ENCODE measurements at regions not wholly inside any gene's neighbourhood (a gene's known extent, or its start where the extent isn't known, plus 50 kb on each side); places are given as distances from the start of the nearest gene placed in this dataset.

DNA sequence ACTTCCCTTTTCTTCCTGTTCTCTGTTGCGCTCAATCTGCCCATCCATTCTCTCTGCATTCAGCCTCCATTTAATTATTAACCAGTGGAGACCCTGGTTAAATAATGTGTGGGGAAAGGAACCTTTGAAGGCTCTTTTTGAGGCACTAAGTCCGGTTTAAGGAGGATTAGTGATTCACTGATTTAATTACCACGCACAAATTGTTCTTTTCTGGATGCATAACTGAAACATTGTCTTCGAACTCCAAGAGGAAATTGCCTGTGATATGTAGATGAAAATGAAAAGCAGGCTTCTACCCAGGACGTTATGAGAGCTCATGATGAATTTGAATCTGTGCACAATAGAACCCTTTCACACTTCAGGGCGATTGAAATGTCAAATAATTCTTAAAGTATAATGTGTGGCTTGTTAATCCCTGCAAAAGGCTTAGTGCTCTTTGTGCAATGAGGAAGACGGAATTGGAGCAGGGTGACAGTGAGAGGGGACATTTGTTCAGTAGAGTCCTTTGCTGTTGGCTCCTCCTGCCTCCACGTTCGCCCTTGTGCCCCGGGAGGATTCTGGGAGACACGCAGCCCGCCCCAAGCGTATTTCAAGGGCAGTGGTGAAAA, 51.1 kb upstream of the ZNF236 start:
- DNase-seq, result no peak

DNA sequence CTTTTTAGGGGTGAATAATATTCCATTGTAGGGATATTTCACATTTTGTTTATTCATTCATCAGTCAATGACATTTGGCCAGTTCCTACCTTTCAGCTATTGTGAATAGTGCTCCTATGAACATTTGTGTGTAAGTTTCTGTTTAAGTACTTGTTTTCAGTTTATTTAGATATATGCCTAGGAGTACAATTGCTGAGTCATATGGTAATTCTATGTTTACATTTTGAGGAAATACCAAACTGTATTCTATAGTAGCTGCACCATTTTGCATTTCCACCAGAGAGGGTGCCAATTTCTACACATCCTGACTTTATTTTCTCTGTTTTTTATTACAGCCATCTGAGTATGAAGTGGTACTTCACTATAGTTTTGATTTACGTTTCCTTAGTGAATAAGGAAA, 54.4 kb upstream of the ZNF236 start:
- DNase-seq, result no peak

DNA sequence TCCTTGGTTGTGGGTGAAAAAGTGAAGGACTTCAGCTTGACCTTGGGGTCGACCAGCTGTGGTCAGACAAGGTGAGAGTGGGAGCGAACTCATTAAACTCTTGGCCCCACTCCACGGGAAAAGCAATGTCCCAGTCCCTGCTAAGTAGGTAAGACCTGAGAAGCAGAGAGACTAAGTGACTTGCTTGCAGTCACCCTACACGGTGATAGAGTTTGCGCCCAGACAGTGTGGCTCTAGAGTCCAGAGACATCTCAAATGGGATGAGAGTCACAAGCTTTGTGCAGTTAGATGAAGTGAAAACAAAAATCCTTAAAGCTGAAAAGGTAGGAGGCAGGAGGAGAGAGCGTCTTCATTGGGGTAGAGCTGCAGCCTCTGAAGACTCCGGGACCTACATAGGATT, 55.9 kb upstream of the ZNF236 start:
- DNase-seq, result no peak

DNA sequence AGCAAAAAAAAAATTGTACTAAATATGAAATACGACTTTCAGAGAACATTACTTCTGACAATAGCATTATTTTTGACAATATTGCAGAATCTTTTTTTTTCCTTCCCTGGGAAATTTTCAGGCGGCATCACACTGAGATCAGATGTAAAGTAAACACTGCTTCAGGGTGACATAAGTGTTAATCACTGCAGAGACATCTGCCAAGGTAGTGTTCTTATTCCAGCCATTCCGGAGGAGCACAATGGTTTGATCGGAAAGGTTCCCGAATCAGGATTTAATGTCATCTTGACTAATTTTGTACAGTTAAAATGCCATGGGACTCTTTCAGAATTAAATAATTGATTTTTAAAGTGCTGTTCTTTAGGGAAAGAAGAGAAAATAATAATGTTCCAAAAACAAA, 56.7 kb upstream of the ZNF236 start:
- DNase-seq, result no peak

DNA sequence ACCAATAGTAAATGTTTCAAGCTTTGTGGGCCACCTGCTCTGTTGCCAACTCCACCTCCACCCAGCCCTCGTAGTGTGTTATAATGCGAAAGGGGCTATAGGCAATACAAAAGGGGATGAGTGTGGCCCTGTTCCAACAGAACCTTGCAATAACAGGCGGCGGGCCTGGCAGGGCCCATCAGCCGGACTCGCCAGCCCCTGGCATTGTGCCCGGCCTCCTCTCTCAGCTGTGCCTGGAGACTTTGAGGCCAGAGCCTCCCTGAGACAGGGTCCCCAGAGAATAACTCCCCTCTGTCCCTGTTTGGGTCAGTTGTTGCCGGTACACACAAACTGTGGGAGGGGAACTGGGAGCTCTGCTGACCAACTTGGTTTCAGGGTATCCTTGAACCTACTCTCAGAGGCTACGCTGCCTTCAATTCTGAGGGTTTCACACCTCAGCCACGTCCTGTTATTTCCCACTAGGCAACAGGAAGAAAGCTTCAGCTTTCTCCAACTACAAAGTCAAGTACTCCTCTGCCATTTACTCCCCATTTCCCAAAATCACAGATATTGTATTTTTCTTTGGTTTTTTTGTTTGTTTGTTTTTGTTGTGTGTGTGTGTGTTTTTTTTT, 58.0 kb upstream of the ZNF236 start:
- DNase-seq, result no peak

DNA sequence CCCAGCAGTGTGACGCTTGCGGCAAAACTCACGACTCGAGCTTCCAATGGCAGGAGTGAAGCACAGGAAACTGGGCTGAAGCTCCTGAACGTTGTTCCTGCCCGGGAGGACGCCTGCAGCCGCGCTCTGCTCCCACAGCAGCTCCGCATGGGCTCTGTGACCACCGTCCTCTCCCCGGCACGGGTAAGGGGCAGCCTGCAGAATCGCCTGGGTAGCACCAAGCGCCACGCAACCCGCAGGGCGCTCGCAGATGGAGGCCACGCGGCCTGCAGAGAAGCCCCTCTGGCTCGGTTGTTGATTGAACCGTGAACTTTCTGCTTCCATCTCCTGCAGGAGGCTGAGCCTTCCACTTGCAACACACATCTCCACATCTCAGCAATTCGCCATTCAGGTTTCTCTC, 63.3 kb upstream of the ZNF236 start:
- no peak for DNase-seq

DNA sequence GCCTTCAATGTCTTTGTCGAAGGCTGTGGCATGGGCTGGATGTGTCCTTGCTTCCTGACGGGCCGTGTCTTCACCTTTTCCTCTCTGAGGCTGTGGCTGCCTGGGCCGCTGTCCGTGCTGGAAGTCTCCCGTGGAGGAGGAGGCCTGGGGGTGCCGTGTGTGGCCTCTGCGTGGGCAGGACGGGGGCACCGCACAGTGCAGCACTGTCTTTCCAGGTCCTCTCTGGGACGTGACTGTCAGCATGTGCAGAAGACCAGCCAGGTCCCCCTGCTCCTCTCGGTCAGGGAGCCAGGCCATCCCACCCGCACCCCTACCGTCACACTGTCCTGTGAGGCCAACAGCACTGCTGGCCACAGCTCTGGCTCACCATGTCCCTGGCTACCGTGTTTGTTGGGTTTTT, 64.4 kb upstream of the ZNF236 start:
- no peak for DNase-seq

DNA sequence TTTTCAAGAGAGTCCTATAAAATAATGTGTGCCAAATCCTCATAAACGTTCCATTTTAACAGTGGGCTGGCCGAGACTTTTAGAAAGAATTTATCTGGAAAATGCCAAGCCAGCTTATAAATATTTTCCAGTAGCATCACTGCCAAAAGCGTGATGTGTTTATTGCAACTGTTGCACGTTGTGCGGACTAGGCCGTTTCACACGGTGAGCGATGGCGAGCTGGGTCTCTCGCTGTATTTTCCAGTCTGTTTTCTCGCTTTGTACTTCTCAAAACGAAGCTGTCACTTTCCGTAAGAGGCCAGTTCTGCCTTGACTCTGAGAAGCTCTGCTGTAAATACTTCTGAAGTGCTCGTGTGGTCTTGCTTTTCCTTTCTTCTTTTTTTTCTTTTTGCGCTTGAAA, 65.0 kb upstream of the ZNF236 start:
- no peak for DNase-seq

DNA sequence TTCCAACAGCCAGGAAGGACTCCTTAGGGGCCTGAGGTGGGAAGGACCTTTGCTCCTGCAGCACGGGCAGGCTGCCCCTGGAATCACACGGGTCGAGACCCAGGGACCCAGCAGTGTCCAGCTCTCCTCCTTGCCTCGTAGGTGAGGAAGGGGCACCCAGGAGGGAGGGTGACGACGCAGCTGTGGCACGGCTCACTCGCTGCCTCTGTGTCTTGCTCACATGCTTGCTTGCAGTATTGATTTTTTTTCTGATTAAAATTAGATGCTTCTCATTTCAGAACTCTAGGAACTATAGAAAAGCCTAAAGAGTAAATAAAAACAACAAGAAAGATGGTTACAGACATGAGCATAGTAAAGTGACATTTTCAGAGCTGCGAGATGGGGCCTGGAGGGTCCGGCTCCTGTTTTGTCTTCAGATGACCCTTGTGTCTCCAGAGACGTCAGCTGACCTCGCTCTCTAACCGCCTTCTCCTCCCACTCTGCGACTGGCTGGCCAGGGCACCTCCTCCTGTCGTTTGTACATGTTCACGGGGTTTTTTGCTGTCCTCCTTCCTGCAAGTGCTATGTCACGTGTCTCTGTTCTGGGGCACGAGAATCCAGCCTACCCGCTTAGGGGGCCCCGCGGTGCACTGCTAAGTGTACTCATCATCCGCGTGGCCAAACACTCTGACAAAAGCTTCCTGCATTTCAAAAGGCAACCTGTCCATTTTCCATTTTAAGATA, 65.7 kb upstream of the ZNF236 start:
- no peak for DNase-seq

DNA sequence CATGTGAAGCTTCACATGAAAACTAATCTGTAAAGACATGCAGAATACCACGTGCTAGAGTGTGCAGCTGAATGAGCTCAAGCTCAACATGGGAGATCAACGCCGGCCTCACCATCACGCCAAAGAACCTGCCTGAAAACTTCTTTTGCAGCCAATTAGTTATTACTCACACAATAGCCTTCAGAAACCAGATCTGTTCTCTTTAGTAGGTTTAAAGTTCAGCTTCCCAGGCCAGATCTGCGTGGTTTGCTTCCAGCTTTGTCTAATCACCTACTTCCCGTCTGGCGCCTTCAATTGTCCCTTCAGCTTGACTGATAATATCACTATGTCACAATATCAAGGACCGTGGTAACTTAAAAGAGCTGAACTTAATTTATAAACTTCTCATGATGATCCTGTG, 68.0 kb upstream of the ZNF236 start:
- no peak for DNase-seq

DNA sequence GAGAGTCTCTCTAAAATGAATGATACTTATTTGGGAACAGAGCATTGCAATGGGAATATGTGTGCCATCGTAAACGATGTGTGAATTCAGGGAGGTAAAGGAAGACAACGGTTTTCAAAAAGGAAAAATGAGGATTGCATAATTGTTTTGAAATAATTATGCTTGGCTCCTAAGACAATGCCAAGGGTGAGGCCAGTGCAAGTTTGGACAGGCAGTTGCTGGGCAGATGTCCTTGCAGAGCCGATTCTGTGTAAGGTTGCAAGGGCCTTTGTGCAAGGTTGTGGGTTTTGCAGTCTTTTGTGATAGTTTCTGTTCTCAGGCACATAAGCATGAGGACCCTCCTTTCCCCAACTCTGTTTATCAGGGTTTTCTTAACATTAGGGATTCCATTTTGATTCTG, 70.0 kb upstream of the ZNF236 start:
- DNase-seq, result no peak

DNA sequence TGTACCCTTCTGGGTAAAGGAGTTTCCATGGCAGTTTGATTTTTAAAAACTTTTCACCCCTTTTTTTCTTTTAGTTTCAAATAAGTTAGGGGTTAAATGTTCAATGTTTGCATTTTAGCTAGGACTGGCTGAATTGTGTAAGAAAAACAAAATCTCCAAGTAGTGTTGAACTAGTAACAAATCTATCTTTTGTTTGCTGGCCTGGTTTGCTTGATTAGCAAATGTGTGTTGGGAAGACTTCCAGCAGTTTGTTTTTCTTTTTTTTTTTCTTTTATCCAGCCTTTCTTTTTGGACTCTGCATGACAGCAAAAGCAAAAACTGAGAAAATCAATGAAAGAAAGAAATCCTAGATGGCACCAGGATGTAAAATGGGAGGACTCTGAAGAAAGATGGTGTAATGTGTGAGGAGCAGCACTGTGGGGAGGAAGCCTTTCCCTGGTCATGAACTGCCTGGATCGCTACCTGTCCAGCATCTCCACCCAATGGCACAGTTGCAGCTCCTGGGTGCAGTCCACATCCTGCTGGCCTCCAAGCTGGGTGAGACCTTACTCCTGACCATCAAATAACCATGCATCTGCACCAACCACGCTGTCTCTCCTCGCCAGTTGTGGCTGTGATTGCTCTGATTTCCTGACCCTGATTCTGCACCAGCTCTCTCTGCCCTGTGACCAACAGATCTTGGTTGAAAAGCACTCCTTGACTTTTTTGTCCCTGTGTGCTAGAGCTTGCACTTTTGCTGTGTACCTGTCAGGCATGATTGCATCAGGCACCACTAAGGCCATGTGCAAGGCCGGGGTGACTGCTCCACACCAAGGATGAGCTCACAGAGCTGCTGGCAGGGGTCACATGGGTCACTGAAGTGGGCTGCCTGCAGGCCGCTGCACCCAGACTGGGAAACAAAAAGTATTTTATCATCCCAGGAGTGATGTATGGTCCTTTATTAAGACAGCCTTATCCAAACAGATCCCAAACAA, 71.2 kb upstream of the ZNF236 start:
- no peak for DNase-seq

DNA sequence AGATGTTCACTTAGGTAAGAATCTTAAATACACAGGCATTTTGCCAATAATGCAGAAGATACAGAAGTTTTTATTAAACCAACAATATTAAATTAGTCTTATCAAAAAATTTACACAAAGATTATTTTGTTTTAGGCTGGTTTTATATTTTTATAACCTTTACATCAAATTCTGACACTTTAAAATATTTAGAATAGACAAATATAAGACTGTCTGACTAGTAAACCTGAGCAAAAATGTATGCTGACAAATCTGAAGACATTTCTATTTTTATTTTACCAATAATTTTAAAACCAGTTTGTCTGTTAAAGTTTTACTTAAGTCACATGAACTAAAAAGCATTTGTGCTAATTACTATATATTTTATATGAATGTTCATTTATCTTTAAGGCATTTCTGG, 72.1 kb upstream of the ZNF236 start:
- DNase-seq, result no peak

DNA sequence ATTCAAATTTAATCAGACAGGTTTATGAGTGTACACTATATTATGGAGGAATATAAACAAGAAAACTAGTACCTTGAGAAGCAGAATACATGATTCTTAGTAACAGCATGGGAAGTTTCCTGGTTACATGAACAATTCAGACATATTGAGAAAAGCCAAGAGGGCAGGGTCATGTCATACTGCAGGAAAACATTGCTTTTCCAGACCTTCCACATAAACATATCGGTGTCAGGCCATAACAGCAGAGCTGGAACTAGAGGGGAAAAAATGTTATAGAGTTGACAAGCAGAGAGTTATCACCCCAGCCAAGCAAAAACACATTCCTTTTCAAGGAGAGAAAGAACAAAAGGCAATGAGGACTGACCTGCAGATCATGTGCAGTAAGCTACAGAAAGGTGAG, 74.7 kb upstream of the ZNF236 start:
- no peak for DNase-seq

DNA sequence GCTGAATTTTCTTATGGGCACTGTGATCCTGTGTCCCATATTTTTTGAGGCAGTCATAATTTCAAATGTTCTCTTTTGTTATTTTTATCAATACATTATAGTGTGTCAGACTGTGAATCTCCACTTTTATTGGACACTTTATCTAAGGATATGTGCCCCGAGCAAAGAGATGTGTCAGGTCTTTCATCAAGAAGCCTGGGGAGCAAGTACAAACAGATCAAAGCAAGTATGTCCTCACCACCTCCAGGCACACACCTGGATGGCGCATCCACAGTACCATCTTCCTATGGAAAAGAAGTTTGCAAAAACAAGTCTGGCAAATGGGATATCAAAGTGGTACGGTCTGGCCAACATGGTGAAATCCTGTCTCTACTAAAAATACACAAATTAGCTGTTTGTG, 81.0 kb upstream of the ZNF236 start:
- no peak for DNase-seq

DNA sequence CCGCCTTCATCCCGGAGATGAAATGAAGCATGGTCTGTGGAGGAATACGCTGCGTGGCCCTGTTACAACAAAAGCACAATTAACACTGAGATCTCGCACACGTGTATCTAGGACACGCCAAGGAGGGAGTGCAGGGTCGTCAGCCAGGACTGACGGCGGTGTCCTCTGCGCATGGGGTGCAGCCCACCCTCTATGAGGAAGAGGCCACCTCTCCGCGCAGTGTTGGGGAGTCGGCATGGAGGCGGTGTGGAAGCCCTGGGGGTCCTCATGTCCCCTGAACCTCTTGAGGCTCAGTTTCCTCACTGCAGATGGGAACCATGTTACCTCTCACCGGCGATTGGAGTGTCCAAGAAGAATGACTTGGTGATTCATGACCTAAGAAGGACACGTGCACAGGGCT, 86.0 kb upstream of the ZNF236 start:
- no peak for DNase-seq

DNA sequence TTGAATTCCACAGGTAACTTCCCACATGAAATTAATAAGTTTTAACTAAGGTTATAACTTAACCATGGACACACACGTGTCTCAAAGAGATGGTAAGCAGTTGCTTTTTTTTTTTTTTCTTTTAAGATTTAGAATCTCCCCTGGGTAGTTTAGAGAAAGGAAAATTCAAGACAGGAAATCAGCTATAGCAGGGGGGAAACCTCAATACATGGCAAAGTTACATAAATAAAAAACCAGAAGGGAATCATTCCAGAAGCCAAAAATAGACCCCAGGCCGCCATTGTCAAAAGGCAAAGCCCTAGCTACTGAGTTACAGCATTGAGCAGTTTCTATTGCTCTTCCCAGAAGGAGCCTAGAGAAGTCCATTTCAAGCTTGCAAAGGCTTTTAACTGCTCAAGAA, 91.5 kb upstream of the ZNF236 start:
- no peak for DNase-seq

DNA sequence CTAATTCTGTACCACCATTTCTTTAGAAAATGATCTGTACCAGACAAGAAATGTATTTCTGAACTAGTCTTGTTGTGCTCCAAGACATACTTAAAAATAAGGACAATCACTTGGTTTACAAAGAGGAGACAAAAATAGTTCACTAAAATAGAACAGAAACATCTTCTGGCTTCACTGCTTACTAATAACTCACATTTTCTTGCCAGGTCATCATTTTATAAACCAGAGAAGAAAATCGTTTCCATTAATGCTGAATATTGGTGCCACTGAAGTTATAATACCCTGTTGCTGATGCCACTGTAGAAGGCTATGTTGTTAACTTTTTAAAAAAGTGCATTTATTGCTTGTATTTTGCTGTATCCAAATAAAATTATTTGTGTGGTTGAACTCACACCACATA, 94.8 kb upstream of the ZNF236 start:
- no peak for DNase-seq

DNA sequence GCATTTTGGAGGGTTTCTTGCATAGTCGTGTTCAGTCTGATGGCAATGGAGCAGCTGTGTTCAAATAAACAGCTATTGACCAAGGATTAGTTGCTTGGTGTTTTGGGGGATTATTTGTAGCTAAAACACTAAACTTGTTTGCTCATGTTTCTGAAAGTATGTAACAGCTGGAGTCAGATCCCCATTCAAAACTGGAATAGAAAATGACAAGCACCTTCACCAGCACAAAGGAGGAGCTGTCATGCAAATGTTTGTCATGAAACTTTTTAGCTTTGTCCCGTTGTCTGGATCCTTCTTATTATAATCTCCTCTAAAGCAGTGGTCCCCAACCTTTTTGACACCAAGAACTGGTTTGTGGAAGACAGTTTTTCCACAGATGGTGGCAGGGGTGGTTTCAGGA, 96.9 kb upstream of the ZNF236 start:
- no peak for DNase-seq

DNA sequence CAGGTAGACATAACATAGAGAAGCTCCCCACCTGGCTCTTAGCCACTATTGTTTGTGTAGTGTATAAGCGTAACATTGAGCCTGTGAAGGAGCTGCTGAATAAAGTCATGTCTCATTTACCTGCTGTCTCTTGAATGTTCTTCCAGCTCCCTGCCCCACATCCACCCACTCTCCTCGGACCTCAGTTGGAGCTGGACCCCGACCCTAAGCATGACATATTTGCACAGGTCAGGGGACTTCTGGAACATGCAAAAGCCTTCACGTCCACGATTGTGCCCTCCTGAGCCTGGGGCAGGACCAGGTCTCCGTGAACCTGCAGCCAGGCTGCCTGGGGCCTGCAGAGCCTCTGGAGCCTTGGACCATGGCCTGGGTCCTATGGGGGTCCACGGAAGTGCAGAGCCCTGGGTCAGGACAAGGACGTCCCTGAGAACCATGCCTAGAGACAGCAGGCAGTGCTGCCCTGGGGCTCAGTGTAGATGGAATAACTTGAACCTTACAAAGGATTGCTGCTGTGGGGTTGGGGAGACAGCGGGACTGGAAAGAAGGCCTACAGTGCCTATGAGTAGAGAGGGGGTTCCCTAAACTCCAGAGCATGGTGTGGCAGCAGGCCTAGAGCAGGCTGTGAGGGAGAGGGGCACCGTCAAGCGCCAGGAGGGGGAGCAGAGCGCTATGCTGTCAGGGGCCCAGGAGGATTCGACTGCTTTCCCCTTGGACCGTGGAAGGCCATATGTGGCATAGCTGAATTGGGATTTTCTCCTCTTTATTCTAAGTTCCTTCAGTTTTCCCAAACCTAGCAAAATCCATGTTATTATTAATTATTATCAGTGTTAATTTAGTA, 99.9 kb upstream of the ZNF236 start:
- DNase-seq, result no peak

DNA sequence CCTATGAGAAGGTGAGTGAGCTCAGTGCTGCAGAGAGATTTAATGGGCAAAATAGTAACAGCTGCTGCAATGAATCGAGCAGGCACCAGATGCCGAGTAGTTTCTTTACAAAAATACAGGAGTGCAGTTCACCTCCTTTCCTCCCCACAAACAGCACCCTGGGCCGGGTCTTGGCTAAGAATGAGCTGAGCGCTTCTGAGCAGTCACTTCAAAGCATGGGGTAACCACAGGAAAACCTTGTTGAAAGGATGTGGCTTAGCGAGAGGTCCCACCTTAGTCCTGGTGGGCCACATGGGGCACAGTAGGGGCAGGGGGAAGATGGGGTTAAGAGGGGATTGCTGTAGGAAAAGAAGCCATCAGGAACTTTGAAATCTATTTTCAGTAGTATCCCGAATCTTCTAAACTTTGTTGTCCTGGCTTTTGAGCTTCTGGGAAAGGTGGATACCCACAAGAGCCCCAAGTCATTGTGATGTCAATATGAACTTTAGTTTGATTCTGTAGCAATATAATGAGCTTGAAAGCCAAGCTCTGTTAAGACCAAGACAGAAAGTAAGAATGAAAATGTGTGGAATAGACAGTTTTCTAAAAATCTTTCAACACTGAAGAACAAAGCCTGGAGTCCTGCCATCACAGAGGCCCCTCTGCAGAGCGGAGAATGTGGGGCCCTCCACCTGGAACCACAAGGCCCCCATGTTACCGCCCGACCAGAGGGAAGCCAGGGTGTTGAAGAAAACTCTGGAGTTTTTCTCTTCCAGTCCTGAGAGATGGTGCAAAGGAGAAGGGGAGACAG, 101.0 kb upstream of the ZNF236 start:
- DNase-seq, result peak; percentile 15

DNA sequence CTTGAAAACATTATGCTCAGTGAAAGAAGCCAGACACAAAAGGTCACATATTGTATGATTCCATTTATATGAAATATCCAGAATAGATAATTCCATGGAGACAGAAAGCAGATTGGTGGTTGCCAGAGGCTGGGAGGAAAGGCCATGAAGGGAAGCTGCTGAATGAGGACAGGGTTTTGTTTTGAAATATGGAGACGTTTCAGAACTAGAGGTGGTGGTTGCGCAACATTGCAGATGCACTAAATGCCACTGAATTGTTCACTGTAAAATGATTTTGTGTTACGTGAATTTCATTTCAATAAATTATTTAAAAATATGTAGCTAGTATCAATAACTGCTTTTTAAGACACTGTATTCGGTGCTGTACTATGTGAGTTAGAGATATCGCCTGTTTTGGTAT, 101.7 kb upstream of the ZNF236 start:
- no peak for DNase-seq
